Breast epithelium (tissue), 4 donors: ENCODE measurements at regions not wholly inside any gene's neighbourhood (a gene's known extent, or its start where the extent isn't known, plus 50 kb on each side); places are given as distances from the start of the nearest gene placed in this dataset.
A peak's percentile ranks its signal among the peaks of the same experiment; 100 is the strongest.

Source experiments
- DNase-seq, 2 donors: peaks; one replicate each; pipeline ENCODE4 v3.0.0-alpha.2; 2019; ENCODE audit warnings: low spot score in 2 of 2
- H3K27ac ChIP-seq, 2 donors: fragments of 200-600 bp; sonication (generic) in 1 of 2; one replicate each; pipeline ENCODE4 v1.5.1; 2016 to 2019; ENCODE audit warnings: mild to moderate bottlenecking in 1 of 2
- H3K27me3 ChIP-seq, 2 donors: fragments of 200-600 bp; sonication (generic) in 1 of 2; one replicate each; pipeline versions ENCODE4 v1.5.1 to v1.6.0; 2017 to 2019; ENCODE audit warnings: control low read depth in 1 of 2, mild to moderate bottlenecking in 1 of 2
- H3K36me3 ChIP-seq: fragments of 200-600 bp; one replicate; pipeline ENCODE4 v1.5.1; 2019
- H3K4me1 ChIP-seq, 2 donors: fragments of 200-600 bp; sonication (generic); one replicate each; pipeline ENCODE4 v1.5.1; 2016 to 2019; ENCODE audit warnings: control low read depth in 1 of 2
- H3K4me3 ChIP-seq, 3 donors: fragments of 200-600 bp; sonication (generic); 1 replicate in 2 of 3; 2 replicates in 1 of 3; pipeline ENCODE4 v1.5.1; 2016 to 2019; ENCODE audit warnings: mild to moderate bottlenecking in 3 of 3, moderate library complexity in 2 of 3
- H3K9me3 ChIP-seq, 2 donors: fragments of 200-600 bp; sonication (generic) in 1 of 2; one replicate each; pipeline ENCODE4 v1.5.1; 2016 to 2019; ENCODE audit warnings: control low read depth in 1 of 2
- CTCF ChIP-seq, 3 donors: fragments of 450-650 bp; IDR thresholded peaks; one replicate each; pipeline ENCODE4 v1.5.1; 2016 to 2017; ENCODE audit warnings: antibody characterized with exemption in 3 of 3, mild to moderate bottlenecking in 3 of 3, moderate library complexity in 3 of 3
- POLR2A ChIP-seq: fragments of 450-650 bp; IDR thresholded peaks from one replicate; pipeline ENCODE4 v1.6.1; 2016; ENCODE audit warnings: antibody characterized with exemption, mild to moderate bottlenecking, moderate library complexity
- POLR2AphosphoS5 ChIP-seq, 3 donors: sonication (generic); formaldehyde crosslinking; IDR thresholded peaks; one replicate each; pipeline ENCODE4 v1.6.1; 2017; ENCODE audit warnings: antibody characterized with exemption in 3 of 3
- intact Hi-C: fragments of 100-400 bp; cut with DNase I; formaldehyde crosslinking; loops from one replicate; pipeline ENCODE4 v1.15.1; 2023; ENCODE audit warnings: low total_unique reads

GRCh38 chr2:19677215-19677777 lies 224.5 kb downstream of the TTC32 start:
- Histone ChIP-seq H3K9me3 (no peaks in the 10 kb centered on the region), H3K4me3 (no peak overlapping the region), H3K27ac (peak overlapping the region in 1 of 2 donors; percentile 76), H3K36me3 (no peaks in the 10 kb centered on the region), H3K27me3 (no peaks in the 10 kb centered on the region), H3K4me1 (no peaks in the 10 kb centered on the region)
- intact Hi-C loops: loop anchor here (5.0 kb wide), 1 partner anchor 1480 kb away; no protein-coding TSS in a partner anchor
- TF ChIP-seq POLR2A (no peak), POLR2AphosphoS5 (IDR thresholded peaks at IDR 0.05) (no peak), CTCF (IDR thresholded peaks at IDR 0.05) (no peak)
- no peak for DNase-seq

GRCh38 chr2:19676770-19677169 lies 225.0 kb downstream of the TTC32 start:
- no peak for DNase-seq
- TF ChIP-seq POLR2AphosphoS5 (IDR thresholded peaks at IDR 0.05): no peak
- TF ChIP-seq CTCF (IDR thresholded peaks at IDR 0.05): no peak
- TF ChIP-seq POLR2A: no peak
- Histone ChIP-seq H3K9me3 (no peaks in the 10 kb centered on the region), H3K4me1 (no peaks in the 10 kb centered on the region), H3K36me3 (no peaks in the 10 kb centered on the region), H3K4me3 (no peak overlapping the region), H3K27me3 (no peaks in the 10 kb centered on the region), H3K27ac (no peak overlapping the region)
- intact Hi-C loops: loop anchor here (5.0 kb wide), 1 partner anchor 1479 kb away; no protein-coding TSS in a partner anchor

GRCh38 chr2:19675856-19676460 lies 225.8 kb downstream of the TTC32 start:
- Histone ChIP-seq H3K4me1 (no peaks in the 10 kb centered on the region), H3K27ac (peak overlapping the region; percentile 69 to 76), H3K27me3 (no peaks in the 10 kb centered on the region), H3K4me3 (no peak overlapping the region), H3K36me3 (no peaks in the 10 kb centered on the region), H3K9me3 (no peaks in the 10 kb centered on the region)
- no peak for TF ChIP-seq POLR2A
- no peak for TF ChIP-seq POLR2AphosphoS5 (IDR thresholded peaks at IDR 0.05)
- no peak for TF ChIP-seq CTCF (IDR thresholded peaks at IDR 0.05)
- DNase-seq: no peak
- intact Hi-C loops: loop anchor here (5.0 kb wide), 1 partner anchor 1479 kb away; no protein-coding TSS in a partner anchor

- Histone ChIP-seq H3K9me3 (no peaks in the 10 kb centered on the region), H3K27ac (peak overlapping the region; percentile 69 to 76), H3K4me3 (no peak overlapping the region), H3K36me3 (no peaks in the 10 kb centered on the region), H3K4me1 (no peaks in the 10 kb centered on the region), H3K27me3 (no peaks in the 10 kb centered on the region)
- intact Hi-C loops: loop anchor here (5.0 kb wide), 1 partner anchor 1478 kb away; no protein-coding TSS in a partner anchor
- peak in 1 of 2 donors; percentile 74 for DNase-seq
- TF ChIP-seq POLR2AphosphoS5 (IDR thresholded peaks at IDR 0.05): no peak
- TF ChIP-seq POLR2A: no peak
- no peak for TF ChIP-seq CTCF (IDR thresholded peaks at IDR 0.05)
Observed at GRCh38 chr2:19675003-19675629, 226.7 kb downstream of the TTC32 start.
